ENCODE measurements at regions not wholly inside any gene's neighbourhood (a gene's known extent, or its start where the extent isn't known, plus 50 kb on each side); places are given as distances from the start of the nearest gene placed in this dataset.

- TF ChIP-seq POLR2A (IDR thresholded peaks at IDR 0.05; ENCODE audit: low read depth, low read length), result no peak
- no peak for TF ChIP-seq POLR2AphosphoS5 (IDR thresholded peaks at IDR 0.05; ENCODE audit: low read depth, low read length)
Measured at GRCh38 chr16:52383119-52383518, 163.8 kb downstream of the TOX3 start.

Measured in GM12892 (cell line).